C4-2B (cell line): ENCODE measurements at regions not wholly inside any gene's neighbourhood (a gene's known extent, or its start where the extent isn't known, plus 50 kb on each side); places are given as distances from the start of the nearest gene placed in this dataset.
"Not testable (repeated sequence)": the region's sequence is repeated elsewhere in the genome, so short reads cannot be mapped to it uniquely, and the experiment has no call there.

Experiments used
- H3K27ac ChIP-seq: fragments of 450-650 bp; 2 replicates; pipeline ENCODE4 v1.5.1; 2017
- ZFX ChIP-seq: fragments of 450-650 bp; IDR thresholded peaks from 2 replicates; pipeline ENCODE4 v1.6.1; 2017
- TF ChIP-seq, protein P1 (sequence below): fragments of 450-650 bp; conservative IDR thresholded peaks from 2 replicates; pipeline ENCODE4 v1.5.1; 2017; ENCODE audit warnings: mild to moderate bottlenecking

- no peak overlapping the region for H3K27ac ChIP-seq
- TF ChIP-seq, protein P1, sequence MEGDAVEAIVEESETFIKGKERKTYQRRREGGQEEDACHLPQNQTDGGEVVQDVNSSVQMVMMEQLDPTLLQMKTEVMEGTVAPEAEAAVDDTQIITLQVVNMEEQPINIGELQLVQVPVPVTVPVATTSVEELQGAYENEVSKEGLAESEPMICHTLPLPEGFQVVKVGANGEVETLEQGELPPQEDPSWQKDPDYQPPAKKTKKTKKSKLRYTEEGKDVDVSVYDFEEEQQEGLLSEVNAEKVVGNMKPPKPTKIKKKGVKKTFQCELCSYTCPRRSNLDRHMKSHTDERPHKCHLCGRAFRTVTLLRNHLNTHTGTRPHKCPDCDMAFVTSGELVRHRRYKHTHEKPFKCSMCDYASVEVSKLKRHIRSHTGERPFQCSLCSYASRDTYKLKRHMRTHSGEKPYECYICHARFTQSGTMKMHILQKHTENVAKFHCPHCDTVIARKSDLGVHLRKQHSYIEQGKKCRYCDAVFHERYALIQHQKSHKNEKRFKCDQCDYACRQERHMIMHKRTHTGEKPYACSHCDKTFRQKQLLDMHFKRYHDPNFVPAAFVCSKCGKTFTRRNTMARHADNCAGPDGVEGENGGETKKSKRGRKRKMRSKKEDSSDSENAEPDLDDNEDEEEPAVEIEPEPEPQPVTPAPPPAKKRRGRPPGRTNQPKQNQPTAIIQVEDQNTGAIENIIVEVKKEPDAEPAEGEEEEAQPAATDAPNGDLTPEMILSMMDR = no peak
- no peak for TF ChIP-seq ZFX
Observed at GRCh38 chr4:146112389-146112788, 63.1 kb upstream of the LSM6 start.

GRCh38 chr4:146110871-146111485 lies 64.5 kb upstream of the LSM6 start:
- no peak overlapping the region for H3K27ac ChIP-seq
- TF ChIP-seq ZFX = no peak

DNA sequence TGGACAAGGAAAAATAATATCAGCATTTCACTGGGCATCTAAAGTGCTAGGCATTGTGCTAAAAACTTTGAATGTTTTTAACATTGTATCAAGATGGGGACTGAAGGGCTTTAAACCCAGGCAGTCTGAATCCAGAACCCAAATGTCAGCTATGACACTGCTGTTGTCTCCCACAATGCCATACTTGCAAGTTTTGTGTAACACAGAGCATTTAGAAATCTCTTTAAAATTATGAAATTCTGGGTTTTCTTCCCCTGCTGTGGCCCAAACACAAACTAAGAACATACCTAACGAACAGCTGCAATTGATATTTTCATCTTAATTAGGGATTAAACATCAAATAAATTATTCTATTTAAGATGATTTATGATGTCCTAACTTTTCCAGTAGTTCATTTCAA lies 66.8 kb upstream of the LSM6 start:
- TF ChIP-seq, protein P1 = no peak
- no peak for TF ChIP-seq ZFX
- H3K27ac ChIP-seq = no peak overlapping the region

DNA sequence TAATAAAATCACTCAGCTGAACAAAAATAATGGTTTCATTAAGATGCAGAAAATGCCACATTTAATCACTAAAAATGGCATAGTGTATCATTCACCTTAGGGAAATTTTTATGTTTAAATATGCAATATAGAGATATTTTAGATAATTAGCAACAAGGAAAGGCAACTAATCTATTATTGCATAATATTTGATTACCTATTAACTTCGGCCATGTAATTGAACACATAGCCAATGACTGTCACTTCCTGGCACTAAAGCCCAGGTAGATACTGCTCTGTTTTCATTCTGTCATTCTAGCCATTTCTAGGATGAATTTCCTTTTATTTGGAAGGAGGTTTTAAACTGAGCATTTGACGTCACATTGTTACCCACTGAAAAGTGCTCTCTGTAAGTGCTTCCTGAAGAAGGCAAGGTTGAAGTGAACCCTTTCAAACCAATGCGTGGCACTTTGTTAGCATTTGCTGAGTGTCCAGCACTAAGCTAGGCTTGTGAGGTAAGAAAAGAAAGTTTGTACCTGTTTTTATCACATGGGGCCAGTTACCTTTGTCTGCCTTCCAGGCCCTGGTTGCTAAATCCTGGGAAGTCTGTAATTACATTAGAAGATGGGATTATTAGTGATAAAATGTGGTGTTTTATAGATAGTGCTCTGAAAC lies 67.8 kb upstream of the LSM6 start:
- TF ChIP-seq, protein P1 = no peak
- TF ChIP-seq ZFX = no peak

DNA sequence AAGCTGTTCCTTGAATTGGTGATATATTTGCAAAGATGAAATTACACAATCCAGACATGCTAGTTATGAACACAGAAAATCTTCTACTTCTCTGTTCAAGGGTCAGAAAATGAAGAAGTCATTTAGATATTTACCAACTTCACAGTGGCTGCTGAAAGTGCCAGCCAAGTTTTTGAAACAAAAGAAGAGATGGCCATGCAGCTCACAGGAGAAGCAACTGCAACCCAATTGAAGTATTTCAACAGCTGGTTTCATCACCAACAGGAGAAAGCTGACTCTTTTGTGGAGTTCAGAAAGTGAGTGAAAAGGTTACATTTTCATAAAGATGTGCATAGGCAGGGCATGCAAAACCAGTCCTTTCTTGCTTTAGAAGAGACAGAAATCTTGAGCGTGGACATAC lies 70.1 kb upstream of the LSM6 start:
- TF ChIP-seq, protein P1 = no peak
- no peak for TF ChIP-seq ZFX
- no peak overlapping the region for H3K27ac ChIP-seq

More for the DNA sequence above, 67.8 kb upstream of the LSM6 start:
- no peak overlapping the region for H3K27ac ChIP-seq

GRCh38 chr4:146104541-146104940 lies 71.0 kb upstream of the LSM6 start:
- TF ChIP-seq ZFX = no peak
- TF ChIP-seq, protein P1 = no peak
- no peak overlapping the region for H3K27ac ChIP-seq

DNA sequence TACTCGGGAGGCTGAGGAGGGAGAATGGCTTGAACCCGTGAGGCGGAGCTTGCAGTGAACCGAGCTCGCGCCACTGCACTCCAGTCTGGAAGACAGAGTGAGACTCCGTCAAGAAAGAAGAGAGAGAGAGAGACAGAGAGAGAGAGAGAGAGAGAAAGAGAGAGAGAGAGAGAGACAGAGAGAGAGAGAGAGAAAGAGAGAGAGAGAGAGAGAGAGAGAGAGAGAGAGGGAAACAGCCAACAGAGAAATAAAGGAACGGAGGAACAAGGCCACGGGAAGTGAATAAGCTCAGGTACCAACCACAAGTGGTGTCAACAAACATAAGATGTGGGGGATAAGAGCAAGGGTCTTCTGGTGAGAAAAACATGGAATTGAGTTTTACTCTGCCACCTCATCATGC lies 71.5 kb upstream of the LSM6 start:
- not testable (repeated sequence) for H3K27ac ChIP-seq

- TF ChIP-seq, protein P1 = no peak
- no peak for TF ChIP-seq ZFX
- no peak overlapping the region for H3K27ac ChIP-seq
Observed at GRCh38 chr4:146099585-146099984, 75.9 kb upstream of the LSM6 start.
